LNCAP (cell line): ENCODE measurements at regions not wholly inside any gene's neighbourhood (a gene's known extent, or its start where the extent isn't known, plus 50 kb on each side); places are given as distances from the start of the nearest gene placed in this dataset.

Experiments
- TF ChIP-seq, protein P1 (sequence below): fragments of 450-650 bp; IDR thresholded peaks from 2 replicates; pipeline ENCODE4 v1.5.1; 2017; ENCODE audit warnings: mild to moderate bottlenecking

- TF ChIP-seq, protein P1, sequence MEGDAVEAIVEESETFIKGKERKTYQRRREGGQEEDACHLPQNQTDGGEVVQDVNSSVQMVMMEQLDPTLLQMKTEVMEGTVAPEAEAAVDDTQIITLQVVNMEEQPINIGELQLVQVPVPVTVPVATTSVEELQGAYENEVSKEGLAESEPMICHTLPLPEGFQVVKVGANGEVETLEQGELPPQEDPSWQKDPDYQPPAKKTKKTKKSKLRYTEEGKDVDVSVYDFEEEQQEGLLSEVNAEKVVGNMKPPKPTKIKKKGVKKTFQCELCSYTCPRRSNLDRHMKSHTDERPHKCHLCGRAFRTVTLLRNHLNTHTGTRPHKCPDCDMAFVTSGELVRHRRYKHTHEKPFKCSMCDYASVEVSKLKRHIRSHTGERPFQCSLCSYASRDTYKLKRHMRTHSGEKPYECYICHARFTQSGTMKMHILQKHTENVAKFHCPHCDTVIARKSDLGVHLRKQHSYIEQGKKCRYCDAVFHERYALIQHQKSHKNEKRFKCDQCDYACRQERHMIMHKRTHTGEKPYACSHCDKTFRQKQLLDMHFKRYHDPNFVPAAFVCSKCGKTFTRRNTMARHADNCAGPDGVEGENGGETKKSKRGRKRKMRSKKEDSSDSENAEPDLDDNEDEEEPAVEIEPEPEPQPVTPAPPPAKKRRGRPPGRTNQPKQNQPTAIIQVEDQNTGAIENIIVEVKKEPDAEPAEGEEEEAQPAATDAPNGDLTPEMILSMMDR = no peak
Measured at GRCh38 chr3:19016851-19017250, 131.5 kb upstream of the KCNH8 start.

- TF ChIP-seq, protein P1 = no peak
Measured at GRCh38 chr3:19013879-19014278, 134.4 kb upstream of the KCNH8 start.

DNA sequence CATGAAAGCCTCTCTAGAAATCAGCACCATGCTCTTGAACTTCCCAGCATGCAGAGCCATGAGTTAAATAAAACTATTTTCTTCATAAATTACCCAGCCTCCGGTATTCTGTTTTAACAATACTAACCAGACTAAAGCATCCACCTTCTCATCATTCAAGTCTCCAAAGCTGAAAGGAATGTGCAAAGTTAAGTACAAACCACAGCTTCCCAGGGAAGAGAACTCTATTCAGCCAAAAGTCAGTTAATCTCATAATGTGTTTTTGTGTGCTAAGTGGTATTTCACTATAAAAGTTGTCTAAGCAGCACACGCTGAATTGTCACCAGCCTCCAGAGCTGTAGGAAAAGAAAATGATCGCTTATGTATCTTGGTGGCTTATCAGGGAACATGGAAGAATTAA, 135.5 kb upstream of the KCNH8 start:
- TF ChIP-seq, protein P1 = no peak

DNA sequence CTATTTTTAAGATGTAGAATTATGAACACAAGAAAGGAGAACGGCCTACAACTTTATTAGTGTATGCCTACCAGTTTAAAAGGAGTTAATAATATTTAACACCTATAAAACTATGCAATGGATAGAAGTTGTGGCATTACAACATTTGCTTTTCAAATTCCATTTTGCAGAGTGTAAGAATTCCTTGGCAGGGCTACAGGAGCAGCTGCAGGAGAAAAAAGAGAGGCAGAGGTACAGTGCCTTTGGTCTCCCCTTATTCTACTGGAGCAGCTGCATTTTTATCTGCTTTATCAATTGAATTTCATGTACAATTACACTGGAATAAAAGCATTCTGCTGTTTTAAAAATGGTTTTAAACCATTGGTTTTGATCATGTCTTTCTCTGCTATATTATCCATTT, 145.7 kb upstream of the KCNH8 start:
- TF ChIP-seq, protein P1 = no peak

DNA sequence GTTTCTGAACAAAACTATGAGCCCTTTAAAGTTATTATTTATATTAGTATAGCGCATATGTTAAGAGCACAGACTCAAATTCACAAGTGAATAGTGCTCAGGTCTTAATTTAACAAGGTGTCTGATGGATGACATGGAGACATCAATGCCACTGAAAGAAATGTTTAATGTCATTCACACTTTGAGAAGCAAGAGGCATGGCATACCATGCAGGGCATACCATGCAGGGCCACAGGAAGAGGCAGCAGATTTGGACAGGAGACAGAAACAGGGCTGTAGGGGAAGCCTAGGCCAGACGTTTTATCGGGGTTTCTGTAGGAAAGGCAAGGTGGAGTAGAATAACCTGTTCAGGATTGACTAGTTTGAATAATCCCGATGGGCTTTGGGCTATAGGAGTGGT, 150.2 kb upstream of the KCNH8 start:
- TF ChIP-seq, protein P1 = no peak

GRCh38 chr3:18992709-18993108, 155.6 kb upstream of the KCNH8 start:
- TF ChIP-seq, protein P1 = no peak

DNA sequence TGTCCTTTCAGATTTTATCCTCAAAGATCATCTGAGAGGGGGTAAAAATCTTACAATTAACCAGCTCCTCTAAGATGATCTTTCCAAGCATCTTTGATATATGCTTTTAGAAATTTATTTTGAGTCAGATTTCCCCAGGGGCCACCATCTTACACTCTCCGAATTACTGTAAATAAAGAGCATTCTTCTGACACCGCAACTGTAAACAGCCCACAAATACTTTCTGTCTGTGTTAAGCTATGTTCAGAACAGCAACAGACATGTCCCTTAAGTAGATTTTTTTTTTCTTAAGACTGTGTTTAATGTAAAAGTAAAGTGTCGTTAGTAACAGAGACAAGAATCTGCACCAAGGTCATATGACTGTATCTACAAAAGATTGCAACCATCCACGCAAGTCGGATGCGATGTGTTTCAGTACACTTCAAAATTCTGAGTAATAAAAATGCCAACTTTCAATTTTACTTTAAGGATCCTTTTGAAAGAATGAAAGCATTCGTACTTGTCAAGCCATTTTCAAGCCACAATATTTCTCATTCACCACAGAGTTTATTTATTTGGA, 159.0 kb upstream of the KCNH8 start:
- TF ChIP-seq, protein P1 = no peak

GRCh38 chr3:18988614-18989229, 159.6 kb upstream of the KCNH8 start:
- TF ChIP-seq, protein P1 = peak; percentile 65
